H1 (cell line): ENCODE measurements at regions not wholly inside any gene's neighbourhood (a gene's known extent, or its start where the extent isn't known, plus 50 kb on each side); places are given as distances from the start of the nearest gene placed in this dataset.

ENCODE experiments used
- ASH2L ChIP-seq: fragments of 200-600, 300-600 bp; sonication (generic); IDR thresholded peaks from one replicate; pipeline ENCODE4 v1.7.1; 2017; ENCODE audit warnings: low read length
- CBX5 ChIP-seq: fragments of 300-800, 300-1000 bp; sonication (generic); IDR thresholded peaks from 2 replicates; pipeline ENCODE4 v1.7.1; 2016; ENCODE audit warnings: antibody characterized with exemption, low read length, low read depth
- KDM5A ChIP-seq: fragments of 200-600 bp; IDR thresholded peaks from 2 replicates; pipeline ENCODE4 v1.7.1; 2012; ENCODE audit warnings: mild to moderate bottlenecking, low read length, inconsistent platforms, mixed read lengths
- RBBP5 ChIP-seq: IDR thresholded peaks from 2 replicates; pipeline ENCODE4 v1.7.1; 2012; ENCODE audit warnings: low read depth, mild to moderate bottlenecking, inconsistent platforms, low read length, moderate library complexity, borderline replicate concordance
- SUZ12 ChIP-seq: fragments of 200-600 bp; sonication (generic); IDR thresholded peaks from 2 replicates; pipeline ENCODE4 v1.6.1; 2012; ENCODE audit warnings: mild to moderate bottlenecking, inconsistent platforms, low read length, moderate library complexity, mixed read lengths
- TBP ChIP-seq: IDR thresholded peaks from 2 replicates; pipeline ENCODE4 v1.6.1; 2011; ENCODE audit warnings: low read depth, low read length, improper control_type of control experiment

DNA sequence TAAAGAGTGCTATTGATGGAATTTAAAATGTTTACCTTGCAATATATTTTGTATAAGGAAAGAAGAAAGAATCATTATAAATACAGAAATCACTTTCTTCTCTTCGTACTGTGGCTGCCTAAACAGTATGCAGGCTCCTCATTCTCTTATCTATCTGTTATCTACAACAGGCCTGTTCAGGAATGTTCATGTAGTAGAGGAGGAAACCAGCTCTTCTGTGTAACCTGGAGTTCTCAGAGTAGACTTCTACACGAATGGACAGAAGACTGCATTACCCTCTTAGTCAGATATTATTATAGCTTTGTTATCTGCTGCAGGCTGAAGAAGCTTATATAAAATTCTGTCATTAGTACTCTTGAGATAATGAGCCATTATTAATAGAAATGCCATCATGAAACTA lies 1225.9 kb upstream of the CNTN5 start (continued):
- TF ChIP-seq KDM5A (no peak), TBP (no peak), SUZ12 (no peak), CBX5 (no peak), RBBP5 (no peak), ASH2L (no peak)
